ENCODE measurements at regions not wholly inside any gene's neighbourhood (a gene's known extent, or its start where the extent isn't known, plus 50 kb on each side); places are given as distances from the start of the nearest gene placed in this dataset.
A peak's percentile ranks its signal among the peaks of the same experiment; 100 is the strongest.

GRCh38 chr10:3016016-3016415 lies 51.3 kb upstream of the PFKP start:
- no peak for DNase-seq

DNA sequence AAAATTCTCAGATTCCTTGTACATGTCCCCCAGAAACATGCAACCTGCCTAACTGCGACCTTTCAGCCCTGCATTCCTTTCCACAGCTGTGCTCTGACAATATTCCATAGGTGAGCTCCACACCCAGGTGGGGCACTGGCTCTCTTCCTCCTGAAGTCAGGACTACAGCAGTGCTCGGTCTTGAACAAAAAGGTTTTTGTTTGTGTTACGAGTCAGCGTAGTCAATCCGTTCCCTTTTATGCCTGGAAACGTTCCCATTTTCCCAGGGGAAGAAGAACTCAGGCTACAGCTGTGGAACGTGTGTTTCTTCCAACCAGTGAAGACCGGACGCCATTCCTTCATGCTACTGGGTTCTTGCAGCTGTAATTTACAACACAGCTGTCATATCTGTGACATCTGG lies 52.4 kb upstream of the PFKP start:
- DNase-seq = peak; percentile 44 to 80 (median 72)

- DNase-seq = no peak
Observed at GRCh38 chr10:3012223-3012622, 55.1 kb upstream of the PFKP start.

DNA sequence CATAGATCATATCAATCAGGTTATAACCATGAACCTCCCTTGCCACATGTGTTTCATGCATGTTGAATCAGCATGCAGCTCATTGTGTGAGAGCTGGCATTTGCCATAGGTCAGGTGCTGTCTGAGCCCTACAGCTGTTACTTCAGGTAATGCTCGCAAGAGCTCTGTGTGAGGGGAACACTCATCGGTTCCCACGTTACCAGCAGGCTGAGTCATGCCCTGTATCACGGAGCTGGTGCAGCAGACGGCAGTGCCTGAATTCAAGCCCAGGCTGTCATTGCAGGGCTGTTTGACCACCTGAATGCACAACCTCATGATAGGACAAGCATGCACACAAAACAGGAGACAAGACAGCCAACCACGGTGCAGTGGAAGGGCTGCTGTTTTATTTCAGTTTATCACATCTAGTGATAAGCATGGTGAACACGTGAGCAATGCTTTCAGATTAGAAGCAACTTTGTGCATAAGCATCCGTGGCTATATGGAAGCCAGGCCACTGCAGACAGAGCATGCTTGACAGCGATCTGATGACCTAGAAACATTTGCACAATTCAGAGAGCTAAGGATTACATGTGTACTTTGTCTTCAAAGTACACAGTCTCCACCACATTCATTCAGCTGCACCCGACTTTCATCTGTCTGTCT lies 56.4 kb upstream of the PFKP start:
- DNase-seq = no peak

GRCh38 chr10:3010334-3010733 lies 57.0 kb upstream of the PFKP start:
- no peak for DNase-seq

- DNase-seq = no peak
Observed at GRCh38 chr10:3009341-3009740, 58.0 kb upstream of the PFKP start.

DNA sequence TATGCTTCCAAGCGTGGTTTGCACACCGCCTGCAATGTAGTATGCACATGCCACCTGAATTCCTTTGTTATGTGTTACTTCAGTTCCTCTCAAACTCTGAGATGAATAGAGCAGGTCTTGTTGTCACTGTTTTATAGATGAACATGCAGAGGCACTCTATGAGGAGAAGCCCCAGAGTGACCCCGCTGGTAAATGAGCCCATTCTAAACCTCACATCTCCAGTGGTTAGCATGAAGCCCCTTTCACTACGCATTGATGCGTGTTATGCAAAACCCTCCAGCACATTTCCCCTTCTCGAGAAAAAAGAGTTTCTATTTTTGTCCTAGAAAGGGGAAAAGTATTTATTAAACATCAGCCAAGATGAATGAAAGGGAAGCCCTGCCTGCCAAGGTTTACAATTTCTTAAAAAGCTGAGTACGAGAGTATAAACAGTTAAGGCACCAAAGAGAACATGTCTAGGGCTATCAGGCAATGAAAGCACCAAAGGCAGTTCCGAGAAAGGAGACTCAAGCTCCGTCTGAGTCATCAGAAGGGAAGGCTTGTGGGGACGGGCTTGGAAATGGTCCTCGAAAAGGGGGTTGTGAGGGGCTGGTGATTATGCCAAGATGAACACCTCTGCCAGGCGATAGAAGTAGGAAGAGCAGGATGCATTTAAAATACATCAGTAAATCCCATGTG lies 58.7 kb upstream of the PFKP start:
- DNase-seq = no peak

DNA sequence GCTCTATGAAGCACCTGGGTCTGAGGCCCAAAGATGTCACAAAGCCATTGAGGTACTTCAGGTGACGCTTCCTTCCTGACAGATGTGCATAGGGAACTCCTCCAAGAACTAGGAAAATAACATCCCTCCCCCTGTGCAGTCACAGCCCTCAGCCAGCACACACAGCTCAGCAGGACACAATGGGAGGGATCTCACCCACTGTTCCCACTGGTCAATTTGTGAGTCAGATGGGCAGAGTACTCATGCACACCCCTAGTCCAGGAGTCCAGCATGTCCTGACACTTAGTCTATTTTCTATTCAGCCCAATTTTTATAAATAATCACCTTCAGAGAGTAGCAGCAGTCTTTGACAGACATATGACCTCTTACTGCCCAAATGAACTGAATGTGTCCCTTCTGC lies 60.7 kb upstream of the PFKP start:
- DNase-seq = no peak

DNA sequence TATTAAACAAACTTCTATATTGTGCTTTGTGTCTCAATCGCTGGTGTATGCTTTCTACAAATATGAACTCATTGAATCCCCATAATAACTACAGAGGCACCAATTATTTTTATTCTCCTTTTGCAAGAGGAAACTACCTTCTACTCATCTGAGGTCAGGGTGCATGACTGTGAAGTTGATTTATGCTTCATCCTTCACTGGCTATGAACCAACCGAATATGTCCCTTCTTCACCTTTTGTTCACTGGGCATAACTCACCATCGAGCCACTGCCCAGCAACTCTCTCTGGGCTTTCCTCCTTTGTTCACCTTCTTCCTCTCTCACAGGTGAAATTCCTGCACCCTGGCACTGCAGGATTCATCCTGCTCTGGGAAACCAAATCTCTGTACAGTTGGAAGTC lies 61.3 kb upstream of the PFKP start:
- no peak for DNase-seq

DNA sequence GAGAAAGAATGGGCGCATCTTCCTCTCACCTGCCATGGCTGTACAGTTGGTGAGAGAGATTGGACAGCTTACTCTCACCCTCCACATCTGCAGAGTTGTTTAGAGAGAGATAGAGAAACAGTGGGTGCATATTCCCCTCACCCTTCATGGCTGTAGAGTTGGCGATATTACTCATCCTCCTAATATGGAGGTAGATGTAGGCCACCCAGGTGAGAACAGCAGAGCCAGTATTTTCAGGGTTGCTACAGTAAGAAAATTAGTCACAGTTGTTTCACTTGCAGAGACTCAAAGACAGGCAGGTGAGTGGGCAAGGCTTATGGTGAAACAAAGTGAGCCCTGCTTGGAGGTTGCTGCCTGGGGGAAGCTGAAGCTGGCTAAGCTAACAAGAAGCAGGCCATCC lies 65.0 kb upstream of the PFKP start:
- DNase-seq = no peak

DNA sequence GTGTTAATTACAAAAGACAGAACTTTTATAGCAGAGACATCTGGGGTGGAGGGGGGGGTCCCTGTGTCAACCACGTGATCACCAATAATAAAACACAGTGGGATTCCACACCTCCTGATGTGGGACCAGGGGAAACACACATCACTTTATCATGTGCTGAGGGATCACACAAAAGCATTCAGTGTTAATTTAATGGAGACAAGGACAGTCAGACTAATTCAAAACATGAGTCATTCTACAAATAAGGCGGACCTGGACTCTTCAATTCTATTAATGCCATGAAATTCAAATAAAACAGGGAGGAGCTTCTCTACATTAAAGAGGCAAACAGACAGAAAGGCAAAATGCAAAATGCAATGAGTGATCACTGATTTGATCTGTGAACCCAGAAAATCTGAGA lies 67.3 kb upstream of the PFKP start:
- DNase-seq = no peak

- DNase-seq = peak; percentile 37 to 65 (median 59)
Observed at GRCh38 chr10:2994221-2994961, 73.0 kb upstream of the PFKP start.

DNA sequence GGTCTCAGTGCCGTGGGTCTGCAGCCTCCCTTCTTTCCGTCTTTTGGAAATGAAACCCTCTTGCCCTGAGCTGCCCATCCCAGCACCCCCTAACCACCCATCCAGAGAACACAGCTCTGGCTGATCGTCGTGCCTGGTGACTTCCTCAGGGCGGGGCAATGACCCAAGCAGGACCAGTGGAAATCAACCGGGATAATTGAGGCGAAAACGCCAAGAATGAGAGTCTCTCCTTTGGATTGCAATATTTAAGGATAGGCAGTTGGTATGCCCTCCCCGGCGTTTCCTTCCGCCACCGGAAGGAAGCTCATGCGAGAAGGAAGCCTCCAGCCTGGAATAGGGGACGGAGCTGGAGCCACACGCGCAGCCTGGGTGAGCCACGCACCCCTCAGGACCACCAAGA lies 73.7 kb upstream of the PFKP start:
- no peak for DNase-seq

GRCh38 chr10:2992401-2993198 lies 74.7 kb upstream of the PFKP start:
- no peak for DNase-seq

DNA sequence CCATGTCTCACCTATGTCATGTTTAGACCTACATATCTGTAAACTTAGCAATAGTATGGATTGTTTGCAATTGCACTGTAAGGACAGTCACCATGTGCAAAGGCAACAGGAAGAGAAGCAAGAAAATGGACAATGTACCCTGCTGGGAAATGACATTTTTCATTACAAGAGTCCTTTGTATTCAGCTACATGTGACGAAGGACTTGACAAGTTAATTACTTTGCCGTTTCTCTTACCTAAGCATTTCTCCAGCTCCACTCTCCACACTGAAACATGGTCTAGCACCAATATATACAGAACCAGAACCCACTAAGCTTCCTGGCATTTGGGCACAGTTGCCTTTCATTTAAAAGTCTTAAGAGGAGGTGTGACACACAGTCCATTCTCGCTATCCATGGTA lies 76.6 kb upstream of the PFKP start:
- DNase-seq = no peak

DNA sequence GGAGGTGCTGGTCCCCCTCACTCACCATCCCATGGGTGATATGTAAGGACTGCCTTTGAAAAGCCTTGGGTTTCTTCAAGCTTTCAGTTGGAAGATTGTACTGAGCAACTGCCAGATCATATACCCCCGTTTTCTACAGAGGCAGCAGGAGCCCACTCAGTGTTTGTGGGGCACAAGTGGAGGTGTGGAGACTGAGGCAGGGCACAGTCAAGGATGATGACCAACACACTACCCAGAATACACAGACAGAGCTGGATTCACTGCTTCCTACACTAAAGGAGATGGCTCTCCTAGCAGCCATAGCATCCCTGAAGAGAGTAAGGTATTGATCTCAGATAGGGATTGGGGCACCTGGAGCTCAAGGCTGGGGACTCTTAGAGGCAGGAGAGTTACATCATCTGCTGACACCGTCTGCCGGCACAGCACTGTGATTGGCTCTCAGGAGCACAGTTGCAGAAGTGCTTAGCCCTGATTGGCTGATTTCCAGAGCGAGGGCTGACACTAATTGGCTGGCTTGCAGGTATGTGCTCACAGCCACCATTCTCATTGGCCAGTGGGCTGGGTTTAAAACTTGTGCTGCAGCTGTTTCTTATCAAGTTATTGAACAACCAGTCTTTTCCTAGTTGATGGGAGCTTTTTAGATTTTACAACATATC lies 77.9 kb upstream of the PFKP start:
- no peak for DNase-seq

DNA sequence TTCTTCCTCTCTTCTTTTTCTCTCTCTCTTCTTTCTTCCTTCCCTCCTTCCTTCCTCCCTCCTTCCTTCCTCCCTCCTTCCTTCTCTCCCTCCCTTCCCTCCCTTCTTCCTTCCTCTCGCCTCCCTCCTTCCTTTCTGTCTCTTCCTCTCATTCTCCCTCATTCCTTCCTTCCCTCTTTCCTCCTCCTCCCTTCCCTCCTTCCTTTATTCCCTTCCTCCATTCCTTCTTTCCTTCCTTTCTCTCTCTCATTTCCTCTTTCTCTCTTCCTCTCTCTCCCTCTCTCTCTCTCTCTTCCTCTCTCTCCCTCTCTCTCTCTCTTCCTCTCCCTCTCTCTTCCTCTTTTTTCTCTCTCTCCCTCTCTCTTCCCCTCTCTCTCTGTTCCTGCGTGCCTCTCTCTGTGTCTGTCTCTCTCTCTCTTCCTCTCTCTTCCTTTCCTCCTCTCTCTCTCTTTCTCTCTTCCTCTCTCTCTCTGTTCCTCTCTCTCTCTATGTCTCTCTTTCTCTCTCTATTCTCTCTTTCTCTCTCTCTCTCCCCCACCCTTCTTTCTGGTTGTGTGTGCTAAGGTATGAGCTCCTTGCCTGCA lies 80.1 kb upstream of the PFKP start:
- no peak for DNase-seq

DNA sequence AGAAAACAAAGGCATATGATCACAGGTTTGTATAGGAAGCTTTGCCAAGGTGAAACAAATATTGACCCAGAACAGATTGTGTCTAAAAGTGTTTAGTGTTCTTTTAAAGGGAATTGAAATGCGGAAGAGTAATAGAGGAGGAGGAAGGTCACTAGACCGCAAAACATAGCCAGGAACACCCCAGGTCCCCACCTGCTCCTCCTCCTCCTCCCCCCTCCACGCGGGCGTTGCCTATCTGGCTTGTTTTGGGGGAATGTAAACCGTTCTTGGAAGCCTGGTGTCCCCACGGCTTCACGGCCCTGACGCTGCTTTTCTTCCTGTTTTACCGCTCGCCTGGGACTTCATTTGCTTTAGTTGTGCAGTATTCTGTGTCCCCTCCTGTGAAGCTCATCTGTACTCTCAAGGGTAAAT lies 81.0 kb upstream of the PFKP start:
- DNase-seq = peak in 1 of 3 donors; percentile 59

DNA sequence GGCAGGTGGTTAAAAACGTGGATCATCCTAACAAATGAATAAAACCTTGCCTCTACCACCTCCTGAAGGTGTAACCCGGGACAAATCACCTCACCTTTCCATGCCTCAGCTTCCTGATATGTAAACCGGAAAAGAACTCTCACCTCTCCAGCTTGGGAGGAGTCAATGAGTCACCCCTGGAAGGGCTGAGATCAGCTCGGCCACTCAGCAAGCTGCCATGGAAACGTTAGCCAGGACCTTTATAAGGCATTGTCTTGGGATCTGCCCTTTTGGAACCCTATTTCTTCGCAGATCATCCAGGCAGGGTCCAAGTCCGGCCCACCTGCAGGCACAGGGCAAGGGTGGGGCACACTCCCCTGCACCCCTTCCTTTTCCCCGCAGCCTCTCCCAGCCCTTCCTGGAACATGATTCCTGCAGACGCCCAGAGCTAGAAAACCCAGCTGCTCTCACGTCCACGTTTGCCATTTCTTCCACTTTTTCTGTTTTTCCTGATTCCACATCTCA lies 81.6 kb upstream of the PFKP start:
- peak in 1 of 3 donors; percentile 22 for DNase-seq

DNA sequence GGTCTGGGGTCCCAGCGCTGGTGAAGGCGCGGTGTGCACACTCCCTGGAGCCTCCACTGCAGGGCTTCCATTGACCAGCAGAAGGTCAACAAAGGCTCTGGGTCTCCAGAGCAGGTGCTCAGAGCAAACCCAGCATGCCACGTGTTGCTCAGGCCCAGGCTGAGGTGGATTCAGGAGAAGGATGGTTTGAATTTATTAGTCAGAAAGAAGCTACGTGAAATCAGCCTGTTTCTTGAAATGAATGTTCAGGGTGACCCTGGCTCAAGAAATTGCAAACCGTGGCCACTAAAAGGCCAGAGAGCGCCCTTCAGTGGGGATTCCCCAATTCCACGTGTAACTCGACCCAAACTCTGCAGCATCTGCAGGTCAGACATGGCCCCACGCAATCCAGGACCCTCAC lies 82.7 kb upstream of the PFKP start:
- no peak for DNase-seq

DNA sequence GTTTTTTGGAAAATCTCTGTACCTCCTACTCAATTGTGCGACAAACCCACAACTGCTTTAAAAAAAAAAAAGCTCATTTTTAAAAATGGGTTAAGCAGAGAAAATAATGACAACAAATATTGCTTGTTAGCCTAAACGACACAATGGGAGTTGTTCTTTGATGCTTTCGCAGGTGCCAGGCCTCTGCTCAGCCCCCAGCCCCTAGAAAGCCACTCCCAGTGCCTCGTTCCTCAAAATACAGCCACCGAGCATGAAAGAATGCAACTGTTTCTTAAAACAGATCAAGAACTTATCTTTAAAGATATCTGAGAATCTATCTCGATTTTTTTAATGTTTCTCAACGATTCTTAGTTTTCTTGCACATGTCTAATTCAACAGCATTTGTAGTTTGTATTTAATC lies 85.2 kb upstream of the PFKP start:
- DNase-seq = no peak

Measured in muscle of back (tissue), 3 donors.